Endodermal cell (in vitro differentiated cells): ENCODE measurements at regions not wholly inside any gene's neighbourhood (a gene's known extent, or its start where the extent isn't known, plus 50 kb on each side); places are given as distances from the start of the nearest gene placed in this dataset.

Source experiments
- DNase-seq: peaks from one replicate; pipeline ENCODE4 v3.0.0-alpha.2; 2017
- H3K27ac ChIP-seq: 2 replicates; pipeline ENCODE4 v1.5.1; 2013; ENCODE audit warnings: mild to moderate bottlenecking, low read depth, low read length, moderate library complexity
- H3K27me3 ChIP-seq: 2 replicates; pipeline ENCODE4 v1.6.1; 2013; ENCODE audit warnings: mild to moderate bottlenecking, low read length, moderate library complexity; ENCODE audit not compliant: insufficient read depth, control insufficient read depth, poor library complexity, severe bottlenecking
- H3K36me3 ChIP-seq: 2 replicates; pipeline ENCODE4 v1.7.0; 2013; ENCODE audit warnings: mild to moderate bottlenecking, low read length, moderate library complexity; ENCODE audit not compliant: control insufficient read depth, insufficient read depth
- H3K4me1 ChIP-seq: one replicate; pipeline ENCODE4 v1.7.0; 2013; ENCODE audit warnings: low read length; ENCODE audit not compliant: control insufficient read depth, insufficient read depth
- H3K4me3 ChIP-seq: 2 replicates; pipeline ENCODE4 v1.5.1; 2013; ENCODE audit warnings: mild to moderate bottlenecking, low read length, moderate library complexity
- H3K9ac ChIP-seq: 2 replicates; pipeline ENCODE4 v1.6.1; 2013; ENCODE audit warnings: mild to moderate bottlenecking, low read length, moderate library complexity; ENCODE audit not compliant: poor library complexity, severe bottlenecking; ENCODE audit errors: extremely low read depth
- H3K9me3 ChIP-seq: 2 replicates; pipeline ENCODE4 v1.6.1; 2013; ENCODE audit warnings: mild to moderate bottlenecking, low read length, moderate library complexity; ENCODE audit not compliant: control insufficient read depth
- H3K27ac Mint-ChIP-seq: 2 replicates; pipeline ENCODE4 v1.8.0; 2020; ENCODE audit warnings: mixed read lengths
- H3K27me3 Mint-ChIP-seq: 2 replicates; pipeline ENCODE4 v1.8.0; 2021; ENCODE audit warnings: mild to moderate bottlenecking, mixed read lengths; ENCODE audit not compliant: insufficient read depth
- H3K36me3 Mint-ChIP-seq: 2 replicates; pipeline ENCODE4 v1.8.0; 2020; ENCODE audit warnings: low read depth, mixed read lengths
- H3K4me1 Mint-ChIP-seq: 2 replicates; pipeline ENCODE4 v1.8.0; 2020; ENCODE audit warnings: mixed read lengths
- H3K4me3 Mint-ChIP-seq: 2 replicates; pipeline ENCODE4 v1.8.0; 2020; ENCODE audit warnings: mild to moderate bottlenecking, moderate library complexity, mixed read lengths
- H3K9me3 Mint-ChIP-seq: 2 replicates; pipeline ENCODE4 v1.8.0; 2020; ENCODE audit warnings: mild to moderate bottlenecking, mixed read lengths
- WGBS, 2 experiments: methylation state at CpG; one replicate each; pipeline versions ENCODE4 v1.1.5 to v1.1.7; 2013; ENCODE audit warnings: missing lambda C conversion rate in 2 of 2, mixed read lengths in 1 of 2; ENCODE audit not compliant: insufficient coverage in 1 of 2, insufficient read length in 1 of 2; 5-methylcytosine and 5-hydroxymethylcytosine counted together
- TF ChIP-seq, protein P1 (sequence below): fragments of 200-600 bp; sonication (generic); conservative IDR thresholded peaks from 2 replicates; pipeline ENCODE4 v1.5.0; 2021; ENCODE audit warnings: antibody characterized with exemption, mild to moderate bottlenecking

DNA sequence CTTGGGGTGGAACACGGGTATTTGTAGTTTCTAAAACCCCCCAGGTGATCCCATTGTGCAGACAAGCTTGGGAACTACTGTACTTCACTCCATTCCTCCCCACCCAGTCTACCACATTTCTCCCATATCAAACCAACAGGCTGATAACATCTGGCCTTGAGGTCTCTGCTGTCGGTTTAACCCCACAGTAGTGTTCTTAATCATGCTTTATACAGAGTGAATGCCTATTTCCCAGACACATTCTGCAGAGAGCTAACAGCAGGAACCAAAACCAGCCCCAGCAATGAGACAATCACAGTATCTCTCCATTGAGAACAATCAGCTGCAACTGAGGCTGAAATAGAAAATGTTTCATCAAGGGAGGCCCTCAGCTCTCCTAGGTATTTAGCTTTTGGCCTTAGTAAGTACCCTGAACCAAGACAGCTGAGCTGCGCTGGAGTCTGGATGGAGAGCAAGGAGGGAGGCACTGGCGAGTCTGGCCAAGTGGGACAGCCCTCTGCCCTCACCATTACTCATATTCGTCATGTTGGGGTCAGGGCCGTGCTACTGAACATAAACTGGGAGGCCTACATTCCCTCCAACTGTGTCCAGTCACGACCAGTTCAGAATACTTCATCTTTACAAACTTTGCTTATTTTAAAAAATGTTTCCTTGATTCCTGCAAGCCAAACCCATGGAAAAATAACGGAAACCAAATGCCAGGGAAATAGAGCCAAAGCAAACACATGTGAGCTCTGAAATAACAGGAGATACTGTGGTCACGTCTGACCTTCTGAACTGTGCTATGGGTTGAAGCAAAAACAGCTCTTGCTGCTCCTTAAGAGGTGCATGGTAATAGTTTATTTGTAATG is 81.0 kb downstream of the CCDC34 start:
- H3K27me3 Mint-ChIP-seq = no peaks in the 10 kb centered on the region
- H3K9ac ChIP-seq = peak overlapping the region; percentile 49
- H3K4me1 Mint-ChIP-seq = peaks cover 29% of the 10 kb centered on the region

DNA sequence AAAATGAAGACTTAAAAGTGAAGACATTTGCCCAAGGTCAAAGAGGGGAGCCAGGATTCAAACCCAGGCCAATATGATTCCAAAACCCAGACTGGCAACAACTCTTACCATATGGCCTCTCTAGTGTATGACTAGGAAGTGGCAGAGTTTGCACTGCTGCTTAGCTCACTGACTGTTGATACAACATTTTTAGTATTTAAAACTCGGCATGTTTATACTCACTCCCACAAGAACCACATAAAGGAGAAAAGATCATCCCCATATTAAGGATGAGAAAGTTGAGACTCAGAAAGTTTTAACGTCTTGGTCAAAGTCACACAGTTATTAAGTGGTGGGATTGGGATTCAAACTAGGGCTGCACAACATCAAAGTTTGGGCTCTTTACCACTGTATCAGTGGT is 81.7 kb downstream of the CCDC34 start:
- Histone ChIP-seq H3K27ac (peak overlapping the region; percentile 6), H3K9me3 (no peaks in the 10 kb centered on the region), H3K9ac (peak overlapping the region; percentile 49), H3K27me3 (no peaks in the 10 kb centered on the region), H3K4me1 (peaks cover 12% of the 10 kb centered on the region), H3K36me3 (no peaks in the 10 kb centered on the region), H3K4me3 (no peak overlapping the region)
- no peaks in the 10 kb centered on the region for H3K27me3 Mint-ChIP-seq
- peak overlapping the region; percentile 82 for H3K27ac Mint-ChIP-seq
- H3K9me3 Mint-ChIP-seq = no peaks in the 10 kb centered on the region
- WGBS, 2 experiments = 83% methylated on average over 1 of the region's 2 CpGs; no CpG with 5 or more reads in 1 of the 2 experiments
- TF ChIP-seq, protein P1, sequence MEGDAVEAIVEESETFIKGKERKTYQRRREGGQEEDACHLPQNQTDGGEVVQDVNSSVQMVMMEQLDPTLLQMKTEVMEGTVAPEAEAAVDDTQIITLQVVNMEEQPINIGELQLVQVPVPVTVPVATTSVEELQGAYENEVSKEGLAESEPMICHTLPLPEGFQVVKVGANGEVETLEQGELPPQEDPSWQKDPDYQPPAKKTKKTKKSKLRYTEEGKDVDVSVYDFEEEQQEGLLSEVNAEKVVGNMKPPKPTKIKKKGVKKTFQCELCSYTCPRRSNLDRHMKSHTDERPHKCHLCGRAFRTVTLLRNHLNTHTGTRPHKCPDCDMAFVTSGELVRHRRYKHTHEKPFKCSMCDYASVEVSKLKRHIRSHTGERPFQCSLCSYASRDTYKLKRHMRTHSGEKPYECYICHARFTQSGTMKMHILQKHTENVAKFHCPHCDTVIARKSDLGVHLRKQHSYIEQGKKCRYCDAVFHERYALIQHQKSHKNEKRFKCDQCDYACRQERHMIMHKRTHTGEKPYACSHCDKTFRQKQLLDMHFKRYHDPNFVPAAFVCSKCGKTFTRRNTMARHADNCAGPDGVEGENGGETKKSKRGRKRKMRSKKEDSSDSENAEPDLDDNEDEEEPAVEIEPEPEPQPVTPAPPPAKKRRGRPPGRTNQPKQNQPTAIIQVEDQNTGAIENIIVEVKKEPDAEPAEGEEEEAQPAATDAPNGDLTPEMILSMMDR = no peak
- no peak overlapping the region for H3K4me3 Mint-ChIP-seq
- no peaks in the 10 kb centered on the region for H3K36me3 Mint-ChIP-seq
- peaks cover 29% of the 10 kb centered on the region for H3K4me1 Mint-ChIP-seq
- no peak for DNase-seq

More for the DNA sequence above, 81.0 kb downstream of the CCDC34 start:
- Mint-ChIP-seq H3K9me3 (no peaks in the 10 kb centered on the region), H3K36me3 (no peaks in the 10 kb centered on the region), H3K4me3 (no peak overlapping the region), H3K27ac (peak overlapping the region; percentile 82)
- Histone ChIP-seq H3K27ac (peak overlapping the region; percentile 27), H3K9me3 (no peaks in the 10 kb centered on the region), H3K36me3 (no peaks in the 10 kb centered on the region), H3K4me1 (peaks cover 12% of the 10 kb centered on the region), H3K4me3 (no peak overlapping the region), H3K27me3 (no peaks in the 10 kb centered on the region)
- DNase-seq = peak; percentile 72
- 61 to 80% methylated on average over 6 to 9 of the region's 9 CpGs for WGBS, 2 experiments
- TF ChIP-seq, protein P1 = no peak

- peaks cover 12% of the 10 kb centered on the region for H3K4me1 ChIP-seq
- no peak overlapping the region for H3K27ac Mint-ChIP-seq
- no peaks in the 10 kb centered on the region for H3K27me3 ChIP-seq
- peaks cover 35% of the 10 kb centered on the region for H3K4me1 Mint-ChIP-seq
- no peaks in the 10 kb centered on the region for H3K36me3 Mint-ChIP-seq
- no peaks in the 10 kb centered on the region for H3K27me3 Mint-ChIP-seq
- no peak overlapping the region for H3K4me3 Mint-ChIP-seq
- TF ChIP-seq, protein P1 = no peak
- H3K27ac ChIP-seq = no peak overlapping the region
- no peaks in the 10 kb centered on the region for H3K36me3 ChIP-seq
- no peaks in the 10 kb centered on the region for H3K9me3 ChIP-seq
- H3K9me3 Mint-ChIP-seq = no peaks in the 10 kb centered on the region
- no peak overlapping the region for H3K9ac ChIP-seq
- no peak for DNase-seq
- WGBS, 2 experiments = 86 to 98% methylated on average over 3 of the region's 3 CpGs
- H3K4me3 ChIP-seq = no peak overlapping the region
Observed at GRCh38 chr11:27280140-27280539, 82.9 kb downstream of the CCDC34 start.
